NB4 (cell line): ENCODE measurements at regions not wholly inside any gene's neighbourhood (a gene's known extent, or its start where the extent isn't known, plus 50 kb on each side); places are given as distances from the start of the nearest gene placed in this dataset.

Source experiments
- DNase-seq: peaks from one replicate; pipeline ENCODE4 v3.0.0; 2010; ENCODE audit warnings: low read depth
- H3K4me3 ChIP-seq: one replicate; pipeline ENCODE4 v1.5.1; 2011; ENCODE audit warnings: mild to moderate bottlenecking, low read depth, low read length, moderate library complexity
- MYC ChIP-seq: IDR thresholded peaks from 2 replicates; pipeline ENCODE4 v1.6.1; 2011; ENCODE audit warnings: low read depth, low read length
- POLR2A ChIP-seq: IDR thresholded peaks from 2 replicates; pipeline ENCODE4 v1.6.1; 2011; ENCODE audit warnings: mild to moderate bottlenecking; ENCODE audit not compliant: insufficient read length; ENCODE audit errors: extremely low read depth
- TF ChIP-seq, protein P1 (sequence below): IDR thresholded peaks from 2 replicates; pipeline ENCODE4 v1.6.1; 2011; ENCODE audit warnings: low read depth, low read length
- TF ChIP-seq, protein P2 (sequence below): IDR thresholded peaks from one replicate; pipeline ENCODE4 v1.5.1; 2012; ENCODE audit warnings: low read depth, low read length

DNA sequence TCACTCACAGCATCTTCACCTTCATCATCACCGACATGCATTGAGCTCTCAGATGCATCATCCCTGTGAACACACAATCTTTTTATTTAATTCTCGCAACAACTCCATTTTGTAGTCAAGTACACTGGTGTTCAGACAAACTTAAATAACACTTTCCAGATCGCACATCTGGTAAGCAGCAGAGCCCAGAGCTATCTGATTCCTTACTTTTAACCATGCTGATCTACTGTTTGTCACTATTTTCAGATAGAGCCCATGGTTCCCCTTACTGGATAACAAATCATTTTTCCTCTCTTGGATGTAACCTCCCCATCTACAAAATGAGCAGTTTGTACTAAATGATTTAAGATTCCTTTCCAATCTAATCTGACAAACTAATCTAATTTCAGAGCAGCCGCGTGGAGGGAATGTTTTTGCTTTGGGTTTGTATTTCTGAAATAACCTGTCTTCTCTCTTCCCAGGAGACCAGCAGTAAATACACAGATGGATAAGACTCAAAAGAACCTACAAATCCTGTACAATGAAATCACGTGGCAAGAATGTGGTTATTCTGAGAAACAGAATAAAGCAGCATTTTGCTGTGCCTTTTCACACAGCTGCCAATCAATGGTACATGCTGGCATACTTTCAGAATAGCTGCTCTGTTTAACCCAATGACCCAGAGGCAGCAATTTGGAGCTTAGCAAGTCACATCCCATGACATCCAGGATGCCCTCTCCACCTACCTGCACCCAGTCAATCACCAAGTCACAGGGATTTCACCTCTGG is 72.9 kb upstream of the CCL2 start:
- no peak for DNase-seq
- no peak overlapping the region for H3K4me3 ChIP-seq
- TF ChIP-seq, protein P1, sequence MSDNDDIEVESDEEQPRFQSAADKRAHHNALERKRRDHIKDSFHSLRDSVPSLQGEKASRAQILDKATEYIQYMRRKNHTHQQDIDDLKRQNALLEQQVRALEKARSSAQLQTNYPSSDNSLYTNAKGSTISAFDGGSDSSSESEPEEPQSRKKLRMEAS: no peak
- TF ChIP-seq, protein P2, sequence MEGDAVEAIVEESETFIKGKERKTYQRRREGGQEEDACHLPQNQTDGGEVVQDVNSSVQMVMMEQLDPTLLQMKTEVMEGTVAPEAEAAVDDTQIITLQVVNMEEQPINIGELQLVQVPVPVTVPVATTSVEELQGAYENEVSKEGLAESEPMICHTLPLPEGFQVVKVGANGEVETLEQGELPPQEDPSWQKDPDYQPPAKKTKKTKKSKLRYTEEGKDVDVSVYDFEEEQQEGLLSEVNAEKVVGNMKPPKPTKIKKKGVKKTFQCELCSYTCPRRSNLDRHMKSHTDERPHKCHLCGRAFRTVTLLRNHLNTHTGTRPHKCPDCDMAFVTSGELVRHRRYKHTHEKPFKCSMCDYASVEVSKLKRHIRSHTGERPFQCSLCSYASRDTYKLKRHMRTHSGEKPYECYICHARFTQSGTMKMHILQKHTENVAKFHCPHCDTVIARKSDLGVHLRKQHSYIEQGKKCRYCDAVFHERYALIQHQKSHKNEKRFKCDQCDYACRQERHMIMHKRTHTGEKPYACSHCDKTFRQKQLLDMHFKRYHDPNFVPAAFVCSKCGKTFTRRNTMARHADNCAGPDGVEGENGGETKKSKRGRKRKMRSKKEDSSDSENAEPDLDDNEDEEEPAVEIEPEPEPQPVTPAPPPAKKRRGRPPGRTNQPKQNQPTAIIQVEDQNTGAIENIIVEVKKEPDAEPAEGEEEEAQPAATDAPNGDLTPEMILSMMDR: no peak
- no peak for TF ChIP-seq POLR2A

DNA sequence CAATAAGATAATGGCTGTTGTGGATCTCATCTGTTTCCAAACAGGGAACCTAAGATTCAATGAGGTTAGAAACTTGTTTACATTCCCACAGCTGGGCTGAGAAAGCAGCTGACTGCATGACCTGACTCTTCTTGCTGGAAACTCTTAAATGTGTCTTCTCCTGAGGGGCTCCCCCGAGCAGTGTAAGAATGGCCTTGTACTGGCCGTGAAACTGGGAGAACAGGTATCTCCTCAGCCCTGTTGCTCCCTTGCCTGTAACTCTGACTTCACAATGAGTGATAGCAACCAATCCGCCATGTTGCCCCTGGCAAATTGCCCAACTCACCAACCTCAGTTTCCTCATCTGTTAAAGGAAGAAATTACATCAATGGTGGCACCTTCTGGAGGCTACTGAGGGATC is 59.1 kb upstream of the CCL2 start:
- no peak for DNase-seq
- no peak overlapping the region for H3K4me3 ChIP-seq
- TF ChIP-seq POLR2A (no peak), MYC (no peak)
- TF ChIP-seq, protein P1: no peak
- TF ChIP-seq, protein P2: no peak

DNA sequence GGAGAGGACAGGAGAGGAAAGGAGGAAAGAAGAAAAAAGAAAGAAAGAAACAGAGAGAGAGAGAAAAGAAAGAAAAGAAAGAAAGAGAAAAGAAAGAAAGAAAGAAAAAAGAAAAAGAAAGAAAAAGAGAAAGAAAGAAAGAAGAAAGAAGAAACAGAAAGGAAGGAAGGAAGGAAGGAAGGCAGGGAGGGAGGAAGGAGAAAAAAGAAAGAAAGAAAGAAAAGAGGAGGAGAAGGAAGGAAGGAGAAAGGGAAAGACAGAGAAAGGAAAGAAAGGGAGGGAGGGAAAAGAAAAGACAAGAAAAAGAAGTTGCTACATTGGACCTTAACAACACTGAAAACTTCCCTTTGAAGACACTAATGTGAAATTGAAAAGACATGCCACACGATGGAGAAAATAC is 56.6 kb upstream of the CCL2 start:
- DNase-seq: no peak
- H3K4me3 ChIP-seq: no peak overlapping the region
- TF ChIP-seq, protein P1: no peak
- TF ChIP-seq POLR2A: no peak
- TF ChIP-seq, protein P2: no peak
- TF ChIP-seq MYC: no peak

DNA sequence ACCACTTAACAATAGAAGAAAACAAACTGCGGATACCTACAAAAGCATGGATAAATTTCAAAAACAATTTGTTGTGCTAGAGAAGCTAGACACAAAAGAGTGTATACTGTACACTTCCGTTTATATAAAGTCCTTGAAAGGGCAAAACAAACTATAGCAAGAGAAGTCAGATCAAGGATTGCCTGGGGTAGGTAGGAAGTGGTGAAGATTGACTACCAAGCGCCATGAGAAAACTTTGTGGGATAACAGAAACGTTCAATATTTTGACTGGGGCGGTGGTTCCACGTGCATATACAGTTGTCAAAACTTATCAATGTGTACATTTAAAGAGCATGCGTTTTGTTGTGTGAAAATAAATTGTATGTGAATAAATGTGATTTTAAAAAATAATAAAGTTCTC is 55.6 kb upstream of the CCL2 start:
- TF ChIP-seq, protein P2: no peak
- TF ChIP-seq POLR2A (no peak), MYC (no peak)
- TF ChIP-seq, protein P1: no peak
- DNase-seq: no peak
- no peak overlapping the region for H3K4me3 ChIP-seq

DNA sequence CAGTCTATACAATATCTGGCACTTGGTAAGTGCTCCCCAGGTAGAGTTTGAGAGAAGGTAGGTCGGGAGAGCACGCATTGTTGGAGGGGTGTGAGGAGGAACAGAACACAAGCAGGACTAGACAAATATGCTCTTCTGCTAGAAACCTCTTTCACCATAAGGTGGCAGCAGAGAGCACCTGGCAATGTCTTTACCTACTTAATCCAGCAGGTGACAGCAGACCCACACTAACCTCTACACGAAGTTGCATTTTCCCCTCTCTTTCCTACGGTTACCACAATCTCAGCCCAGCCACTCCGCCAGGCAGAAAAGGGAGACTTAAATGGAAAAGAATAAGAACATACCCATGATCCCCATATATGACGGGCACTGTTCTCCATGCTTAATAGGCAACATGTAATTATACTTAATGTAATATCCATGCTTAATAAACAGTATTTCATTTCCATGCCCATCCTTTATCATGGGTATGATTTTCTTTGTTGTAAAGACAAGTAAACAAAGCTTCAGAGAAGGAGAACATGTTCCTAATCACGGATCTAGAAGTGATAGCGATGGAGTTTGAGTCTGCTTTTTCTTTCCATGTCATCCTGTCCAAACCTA is 55.1 kb upstream of the CCL2 start:
- DNase-seq: peak; percentile 88
- H3K4me3 ChIP-seq: no peak overlapping the region
- TF ChIP-seq POLR2A: no peak
- no peak for TF ChIP-seq MYC
- TF ChIP-seq, protein P2: peak; percentile 100
- TF ChIP-seq, protein P1: 0 out of 2 replicates have a peak, but pooled peaks have one; percentile 38
